ENCODE measurements at regions not wholly inside any gene's neighbourhood (a gene's known extent, or its start where the extent isn't known, plus 50 kb on each side); places are given as distances from the start of the nearest gene placed in this dataset.

DNA sequence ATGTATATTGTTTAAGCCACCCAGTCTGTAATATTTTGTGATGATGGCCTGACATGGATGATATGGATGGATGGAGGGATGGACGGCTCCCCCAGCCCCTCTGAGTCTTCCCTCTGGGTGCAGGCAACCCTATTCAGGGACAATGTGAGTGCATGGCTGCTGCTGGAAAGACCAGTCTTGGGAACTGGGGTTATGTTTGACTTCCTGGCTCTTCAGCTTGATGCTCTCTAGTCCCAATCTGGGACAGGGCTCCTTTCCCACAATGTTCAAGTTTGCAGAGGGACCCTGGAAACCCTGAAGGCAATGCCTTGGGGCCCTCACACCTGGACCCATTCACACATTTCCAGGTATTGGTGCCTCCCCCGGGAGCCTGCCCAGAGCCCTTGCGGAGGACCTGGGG, 52.3 kb upstream of the RET start:
- no peak for ATAC-seq (ENCODE audit: low read depth)
- Histone ChIP-seq H3K4ac (ENCODE audit: low read depth, low read length) (no peak overlapping the region), H3K9me3 (ENCODE audit: control insufficient read depth, insufficient read depth, low read length) (no peaks in the 10 kb centered on the region), H2AK9ac (replicated peaks; ENCODE audit: low read depth, low read length, poor library complexity) (no peak overlapping the region), H4K91ac (ENCODE audit: insufficient read depth, low read depth, low read length) (no peak overlapping the region), H2BK120ac (ENCODE audit: low read depth, low read length) (no peak overlapping the region), H3K23ac (ENCODE audit: low read depth, low read length) (no peak overlapping the region), H3K56ac (ENCODE audit: extremely low read depth, insufficient read depth, low read length) (no peak overlapping the region), H3K9me1 (ENCODE audit: insufficient read depth, low read length) (no peaks in the 10 kb centered on the region), H3K27ac (ENCODE audit: insufficient read depth, low read length) (no peak overlapping the region), H2BK20ac (ENCODE audit: low read depth, low read length) (no peak overlapping the region), H3K14ac (replicated peaks; ENCODE audit: low read depth, low read length) (no peak overlapping the region), H3K36me3 (ENCODE audit: control insufficient read depth, insufficient read depth, low read length) (no peaks in the 10 kb centered on the region), H2BK5ac (ENCODE audit: low read depth, low read length, poor library complexity, severe bottlenecking) (no peak overlapping the region), H3K4me3 (ENCODE audit: insufficient read depth, low read depth, low read length) (no peak overlapping the region), H3K27me3 (ENCODE audit: control insufficient read depth, insufficient read depth, low read length) (peaks cover 15% of the 10 kb centered on the region), H2AK5ac (ENCODE audit: low read depth, low read length) (no peak overlapping the region), H3K4me1 (ENCODE audit: control insufficient read depth, insufficient read depth, low read length) (no peaks in the 10 kb centered on the region), H3K9ac (ENCODE audit: low read depth, low read length) (no peak overlapping the region), H3K4me2 (ENCODE audit: low read depth, low read length) (no peak overlapping the region), H2BK15ac (ENCODE audit: low read depth, low read length) (no peak overlapping the region), H4K8ac (ENCODE audit: low read depth in 2 of 2, low read length in 2 of 2) (no peak overlapping the region), H3K18ac (ENCODE audit: low read depth, low read length) (no peak overlapping the region), H4K20me1 (ENCODE audit: insufficient read depth, low read length) (no peaks in the 10 kb centered on the region), H2AFZ (replicated peaks; ENCODE audit: low read length, poor library complexity) (no peak overlapping the region), H3K79me1 (ENCODE audit: low read depth in 1 of 2, low read length in 2 of 2) (no peaks in the 10 kb centered on the region), H4K5ac (ENCODE audit: low read depth, low read length) (no peak overlapping the region)
- no CpG with 5 or more reads among the region's 3 CpGs for WGBS, 2 experiments (ENCODE audit: extremely low coverage in 2 of 2, insufficient read length in 1 of 2)
- dilution Hi-C loops (cut with HindIII; ENCODE audit: low sequenced_read_pairs, unreplicated experiment), result no loop called here
- ChIA-PET POLR2A (ENCODE audit: unreplicated experiment) (no interaction called here), CTCF (no interaction called here)
- intact Hi-C loops (cut with micrococcal nuclease), result no loop called here
- in situ Hi-C loops (cut with MboI; ENCODE audit: low sequenced_read_pairs), result no loop called here
- no TSS peak for BruUV-seq (replicated peaks)
- no peak for TF ChIP-seq FOS (IDR thresholded peaks at IDR 0.05; ENCODE audit: low read depth, low read length)
- no peak for TF ChIP-seq CEBPB (IDR thresholded peaks at IDR 0.05; ENCODE audit: low read depth, low read length)
- TF ChIP-seq RFX5 (IDR thresholded peaks at IDR 0.05; ENCODE audit: low read depth, low read length), result no peak
- no peak for TF ChIP-seq MAZ (IDR thresholded peaks at IDR 0.05; ENCODE audit: borderline replicate concordance, low read depth, low read length)
- no peak for TF ChIP-seq SMC3 (IDR thresholded peaks at IDR 0.05; ENCODE audit: low read depth, low read length)
- TF ChIP-seq RCOR1 (IDR thresholded peaks at IDR 0.05; ENCODE audit: insufficient replicate concordance, low read length), result no peak
- no peak for TF ChIP-seq NFE2L2 (IDR thresholded peaks at IDR 0.05; ENCODE audit: low read depth, low read length)
- TF ChIP-seq, protein P1, sequence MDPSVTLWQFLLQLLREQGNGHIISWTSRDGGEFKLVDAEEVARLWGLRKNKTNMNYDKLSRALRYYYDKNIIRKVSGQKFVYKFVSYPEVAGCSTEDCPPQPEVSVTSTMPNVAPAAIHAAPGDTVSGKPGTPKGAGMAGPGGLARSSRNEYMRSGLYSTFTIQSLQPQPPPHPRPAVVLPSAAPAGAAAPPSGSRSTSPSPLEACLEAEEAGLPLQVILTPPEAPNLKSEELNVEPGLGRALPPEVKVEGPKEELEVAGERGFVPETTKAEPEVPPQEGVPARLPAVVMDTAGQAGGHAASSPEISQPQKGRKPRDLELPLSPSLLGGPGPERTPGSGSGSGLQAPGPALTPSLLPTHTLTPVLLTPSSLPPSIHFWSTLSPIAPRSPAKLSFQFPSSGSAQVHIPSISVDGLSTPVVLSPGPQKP (IDR thresholded peaks at IDR 0.05; ENCODE audit: borderline replicate concordance, low read depth, low read length), result no peak
- TF ChIP-seq, protein P2, sequence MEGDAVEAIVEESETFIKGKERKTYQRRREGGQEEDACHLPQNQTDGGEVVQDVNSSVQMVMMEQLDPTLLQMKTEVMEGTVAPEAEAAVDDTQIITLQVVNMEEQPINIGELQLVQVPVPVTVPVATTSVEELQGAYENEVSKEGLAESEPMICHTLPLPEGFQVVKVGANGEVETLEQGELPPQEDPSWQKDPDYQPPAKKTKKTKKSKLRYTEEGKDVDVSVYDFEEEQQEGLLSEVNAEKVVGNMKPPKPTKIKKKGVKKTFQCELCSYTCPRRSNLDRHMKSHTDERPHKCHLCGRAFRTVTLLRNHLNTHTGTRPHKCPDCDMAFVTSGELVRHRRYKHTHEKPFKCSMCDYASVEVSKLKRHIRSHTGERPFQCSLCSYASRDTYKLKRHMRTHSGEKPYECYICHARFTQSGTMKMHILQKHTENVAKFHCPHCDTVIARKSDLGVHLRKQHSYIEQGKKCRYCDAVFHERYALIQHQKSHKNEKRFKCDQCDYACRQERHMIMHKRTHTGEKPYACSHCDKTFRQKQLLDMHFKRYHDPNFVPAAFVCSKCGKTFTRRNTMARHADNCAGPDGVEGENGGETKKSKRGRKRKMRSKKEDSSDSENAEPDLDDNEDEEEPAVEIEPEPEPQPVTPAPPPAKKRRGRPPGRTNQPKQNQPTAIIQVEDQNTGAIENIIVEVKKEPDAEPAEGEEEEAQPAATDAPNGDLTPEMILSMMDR (conservative IDR thresholded peaks at IDR 0.05; ENCODE audit: low read depth, low read length), result no peak
- no peak for TF ChIP-seq RAD21 (IDR thresholded peaks at IDR 0.05; ENCODE audit: low read length)
- no peak for TF ChIP-seq CHD1 (IDR thresholded peaks at IDR 0.05; ENCODE audit: low read depth, low read length)
- no peak for TF ChIP-seq MXI1 (IDR thresholded peaks at IDR 0.05; ENCODE audit: borderline replicate concordance, low read depth, low read length)
- TF ChIP-seq MAFK (IDR thresholded peaks at IDR 0.05; ENCODE audit: low read depth, low read length), result no peak
- TF ChIP-seq POLR2A (IDR thresholded peaks at IDR 0.05; ENCODE audit: low read depth, low read length), result no peak
- TF ChIP-seq, protein P3, sequence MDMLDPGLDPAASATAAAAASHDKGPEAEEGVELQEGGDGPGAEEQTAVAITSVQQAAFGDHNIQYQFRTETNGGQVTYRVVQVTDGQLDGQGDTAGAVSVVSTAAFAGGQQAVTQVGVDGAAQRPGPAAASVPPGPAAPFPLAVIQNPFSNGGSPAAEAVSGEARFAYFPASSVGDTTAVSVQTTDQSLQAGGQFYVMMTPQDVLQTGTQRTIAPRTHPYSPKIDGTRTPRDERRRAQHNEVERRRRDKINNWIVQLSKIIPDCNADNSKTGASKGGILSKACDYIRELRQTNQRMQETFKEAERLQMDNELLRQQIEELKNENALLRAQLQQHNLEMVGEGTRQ (IDR thresholded peaks at IDR 0.05; ENCODE audit: low read depth, low read length), result no peak
- TF ChIP-seq BHLHE40 (IDR thresholded peaks at IDR 0.05; ENCODE audit: low read depth, low read length), result no peak
- no peak for DNase-seq

Measured in IMR-90 (cell line).